SKM-1 (cell line): ENCODE measurements at regions not wholly inside any gene's neighbourhood (a gene's known extent, or its start where the extent isn't known, plus 50 kb on each side); places are given as distances from the start of the nearest gene placed in this dataset.

Experiments
- DNase-seq: peaks from one replicate; lab custom pipeline; 2025; ENCODE audit not compliant: unreplicated experiment; lab: John Stamatoyannopoulos, UW

DNA sequence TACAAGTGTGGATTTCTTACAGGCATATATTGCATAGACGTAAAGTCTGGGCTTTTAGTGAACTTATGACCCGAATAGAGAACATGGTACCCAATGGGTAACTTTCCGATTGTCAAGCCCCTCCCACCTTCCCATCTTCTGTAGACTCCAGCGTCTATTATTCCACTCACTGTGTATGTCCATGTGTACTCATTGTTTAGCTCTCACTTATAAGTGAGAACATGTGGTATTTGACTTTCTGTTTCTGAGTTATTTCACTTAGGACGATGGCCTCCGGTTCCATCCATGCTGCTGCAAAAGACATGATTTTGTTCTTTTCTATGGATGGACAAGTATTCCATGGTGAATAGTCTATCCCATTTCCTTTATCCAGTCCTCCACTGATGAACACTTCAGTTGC, 306.4 kb downstream of the CD83 start:
- no peak for DNase-seq

GRCh38 chr6:14425805-14426204, 308.2 kb downstream of the CD83 start:
- DNase-seq, result no peak

DNA sequence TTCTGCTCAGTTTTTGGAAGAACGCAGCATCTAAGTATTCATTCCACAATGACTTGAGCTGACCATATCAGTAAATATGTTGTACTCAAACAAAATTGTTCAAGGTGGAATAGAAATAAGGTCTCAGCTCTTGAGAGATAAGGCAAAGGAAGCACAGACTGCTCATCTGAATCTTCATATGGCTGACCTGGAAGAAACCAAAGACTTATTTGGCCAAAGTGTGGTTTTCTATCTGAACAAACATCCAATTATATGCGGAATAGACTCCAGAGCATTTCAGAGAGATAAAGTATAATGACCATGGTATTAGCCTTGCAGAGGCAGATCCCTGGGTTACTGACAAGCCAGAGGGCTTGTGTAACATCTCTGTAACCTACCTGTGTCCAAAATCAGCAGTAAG, 308.7 kb downstream of the CD83 start:
- no peak for DNase-seq

DNA sequence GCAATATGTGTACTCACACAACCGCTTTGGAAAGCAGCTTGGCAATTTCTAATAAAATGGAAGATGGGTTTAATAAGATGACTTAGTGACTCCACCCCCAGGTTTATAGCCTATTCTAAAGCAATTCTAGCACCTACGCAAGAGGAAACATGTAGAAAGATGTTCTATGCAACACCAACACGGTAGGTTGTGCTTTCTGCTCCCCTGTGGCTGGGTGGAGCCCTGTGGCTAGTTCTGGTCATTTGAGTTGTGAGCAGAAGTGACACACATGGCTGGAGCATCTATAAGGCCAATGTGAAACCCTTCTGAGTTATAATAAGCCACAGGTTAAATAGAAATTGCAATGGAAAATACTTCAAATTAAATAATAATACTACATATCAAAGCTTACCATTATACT, 310.7 kb downstream of the CD83 start:
- DNase-seq, result no peak

- DNase-seq, result no peak
Measured at GRCh38 chr6:14429396-14429795, 311.8 kb downstream of the CD83 start.

DNA sequence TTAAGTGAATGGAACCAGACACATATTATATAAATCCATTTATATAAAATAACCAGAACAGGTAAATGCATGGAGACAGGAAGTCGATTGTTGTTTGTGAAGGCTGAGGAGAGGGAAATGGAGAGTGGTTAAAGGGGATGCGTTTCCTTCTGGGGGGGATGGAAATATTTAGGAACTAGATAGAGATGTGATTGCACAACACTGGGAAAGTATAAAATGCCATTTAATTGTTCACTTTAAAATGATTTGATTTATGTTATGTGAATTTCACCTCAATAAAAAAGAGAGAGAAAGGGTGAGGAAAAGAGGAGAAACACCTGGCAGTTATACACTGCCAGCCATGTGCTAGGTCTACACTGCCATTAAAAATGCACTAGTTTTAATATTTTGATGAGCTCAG, 312.6 kb downstream of the CD83 start:
- no peak for DNase-seq

DNA sequence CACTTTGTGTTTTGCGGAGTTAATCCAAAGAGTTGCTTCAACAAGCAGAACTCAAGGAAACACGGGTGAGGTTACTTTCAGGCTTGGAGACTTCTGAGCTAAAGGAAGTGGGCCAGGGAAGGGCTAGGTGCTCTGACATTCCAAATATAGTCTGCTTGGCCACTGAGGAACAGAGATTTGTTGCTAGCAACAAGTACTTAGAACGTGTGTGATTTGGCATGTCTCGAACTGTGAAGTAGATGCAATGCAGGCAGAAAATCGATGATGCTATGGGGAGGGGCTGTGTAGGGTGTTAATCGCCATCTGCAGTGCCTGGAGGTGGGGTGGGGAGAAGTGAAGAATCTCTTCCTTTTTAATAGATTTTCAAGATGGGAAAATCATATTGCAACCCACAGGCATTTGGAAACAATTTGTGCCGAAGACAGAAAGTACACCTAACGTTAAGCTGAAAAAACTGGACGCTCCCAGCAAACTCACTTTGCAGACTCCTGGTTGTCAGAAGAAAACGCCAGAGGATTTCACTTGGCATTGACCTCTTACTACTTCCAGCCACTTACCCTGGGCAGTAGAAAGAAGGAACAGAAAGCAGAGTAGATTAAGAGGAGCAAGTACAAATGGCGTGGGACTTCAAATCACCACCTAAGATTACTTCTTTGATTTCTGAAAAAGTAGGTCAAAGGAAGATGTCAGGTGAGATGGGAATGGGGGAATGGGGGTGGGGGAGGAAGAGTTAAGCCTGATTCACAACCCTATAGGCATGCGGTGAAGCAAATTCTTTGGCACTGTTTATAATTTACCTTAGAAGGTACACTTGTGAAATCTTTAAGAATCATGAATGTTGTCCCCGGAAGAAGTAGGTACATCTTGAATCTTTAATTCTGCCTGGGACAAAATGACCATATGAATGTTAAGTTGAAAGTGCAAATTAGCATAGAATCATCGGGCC, 314.1 kb downstream of the CD83 start:
- DNase-seq, result no peak

- no peak for DNase-seq
Measured at GRCh38 chr6:14434916-14435690, 317.5 kb downstream of the CD83 start.

- DNase-seq, result no peak
Measured at GRCh38 chr6:14436592-14437132, 319.1 kb downstream of the CD83 start.

GRCh38 chr6:14439419-14439818, 321.8 kb downstream of the CD83 start:
- DNase-seq, result no peak

DNA sequence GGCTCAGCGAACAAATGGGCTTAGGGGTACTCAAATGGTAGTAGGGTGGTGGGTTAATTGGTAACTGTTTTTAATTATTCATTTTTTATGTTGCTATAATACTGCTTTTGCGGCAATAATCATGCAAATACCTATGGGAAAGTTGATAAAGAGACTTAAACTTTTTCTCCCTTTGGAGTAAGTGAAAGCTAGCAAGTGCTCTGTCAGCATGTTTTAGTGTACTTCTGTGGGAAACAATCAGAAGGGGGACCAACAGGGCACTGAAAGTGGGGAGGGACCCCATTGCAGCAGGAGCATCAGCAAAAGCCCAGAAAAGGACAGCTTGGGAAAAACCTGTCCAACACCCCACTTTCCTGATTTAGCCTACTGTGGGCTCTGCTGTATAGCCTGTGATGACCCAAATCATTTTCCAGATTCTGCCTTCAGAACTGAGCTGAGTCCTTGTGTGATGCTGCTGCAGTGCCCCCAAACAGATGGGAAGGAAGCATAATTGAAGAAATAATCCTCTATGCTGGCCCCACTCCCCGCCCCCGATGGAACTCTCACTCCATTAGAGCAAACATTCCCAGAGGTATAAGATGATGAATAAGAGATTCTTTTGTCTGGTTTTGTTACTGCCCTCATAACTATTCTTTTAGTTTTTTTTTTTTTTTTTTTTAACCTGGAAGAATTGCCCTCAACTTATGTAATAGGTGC, 322.8 kb downstream of the CD83 start:
- no peak for DNase-seq

DNA sequence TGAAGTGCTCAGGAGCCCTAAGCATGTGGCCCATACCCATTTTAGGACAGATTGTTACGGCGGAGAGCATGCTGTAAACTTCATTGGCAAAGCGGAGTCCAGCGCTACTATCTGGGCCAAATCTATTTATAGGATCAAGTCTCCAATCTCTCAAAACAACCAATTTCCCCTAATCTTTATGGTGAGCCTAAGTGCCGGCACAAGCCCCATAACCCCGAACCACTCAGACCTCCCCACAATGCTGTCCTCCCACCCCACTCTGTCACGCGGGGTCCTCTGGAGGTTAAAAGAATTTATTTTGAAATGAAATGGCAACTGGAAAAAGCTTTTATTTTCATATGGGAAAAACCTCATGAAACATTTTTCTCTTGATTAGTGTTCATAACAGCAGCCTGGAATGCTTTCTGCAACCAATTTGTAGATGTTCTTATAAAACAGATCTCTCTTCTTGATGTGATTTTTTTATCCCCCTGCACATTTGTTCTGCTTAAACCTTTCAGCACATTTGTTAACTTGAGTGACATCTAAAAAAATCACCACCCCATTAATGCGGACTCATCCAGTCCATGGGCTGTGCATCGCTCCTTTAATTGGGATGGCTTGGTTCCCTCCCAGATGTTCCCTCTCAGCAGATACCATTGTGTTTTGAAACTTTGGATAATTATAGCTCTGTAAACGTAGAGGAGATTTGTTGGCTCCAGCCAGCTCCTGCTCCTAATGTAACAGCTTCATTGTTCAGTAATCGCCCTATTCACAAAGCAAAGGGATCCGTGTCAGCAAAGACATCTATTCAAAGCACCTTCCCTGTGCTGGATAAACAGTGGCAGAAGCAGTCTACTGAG, 323.6 kb downstream of the CD83 start:
- DNase-seq, result no peak

DNA sequence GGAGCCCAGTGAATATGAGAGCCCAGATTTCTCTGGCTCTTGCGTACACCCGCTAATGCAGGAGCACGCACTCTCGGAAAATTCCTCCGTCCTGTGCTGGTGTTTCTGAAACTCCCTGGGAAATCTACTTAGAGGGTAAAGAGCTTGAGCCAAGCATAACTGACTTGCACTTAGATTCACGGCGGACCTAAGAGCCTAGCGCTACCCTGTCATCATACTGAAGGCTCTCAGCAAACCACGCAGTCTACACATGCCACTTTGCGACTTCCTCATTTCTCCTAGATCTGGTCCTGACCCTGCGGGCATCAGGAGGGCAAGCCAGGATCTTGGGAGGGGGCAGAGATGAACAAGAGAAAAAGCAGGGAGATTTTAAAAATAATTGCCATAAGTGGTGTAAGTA, 324.7 kb downstream of the CD83 start:
- DNase-seq, result no peak

DNA sequence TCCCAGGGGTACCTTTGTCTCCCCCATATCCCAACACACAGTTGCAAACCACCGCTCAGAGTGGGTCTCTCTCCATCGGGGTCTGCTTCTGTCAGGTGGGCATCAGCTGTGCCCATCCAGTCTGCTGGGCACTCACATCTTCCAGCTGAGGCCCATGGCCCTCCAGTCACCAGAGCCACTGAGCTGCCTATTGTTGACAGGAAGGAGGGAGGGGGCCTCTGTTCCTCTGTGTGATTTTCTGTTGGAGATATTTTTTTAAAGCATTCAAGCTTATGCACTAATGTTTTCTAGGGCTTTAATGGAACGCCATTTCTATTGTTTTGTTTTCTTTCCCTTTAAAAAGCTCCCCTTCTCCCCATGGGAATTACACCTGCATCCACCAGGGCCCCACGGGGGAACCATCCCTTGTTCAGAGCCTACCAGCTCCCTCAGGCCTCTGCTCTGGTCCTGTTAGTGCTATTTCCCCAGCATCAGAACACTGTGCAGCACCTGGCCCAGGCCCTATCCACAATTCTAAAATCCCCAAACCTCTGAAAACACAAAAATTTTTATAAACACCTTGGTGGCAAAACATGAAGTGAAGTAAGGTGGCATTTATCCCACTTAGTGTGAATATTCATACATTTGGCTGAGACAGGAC, 326.2 kb downstream of the CD83 start:
- no peak for DNase-seq

GRCh38 chr6:14444295-14444972, 326.9 kb downstream of the CD83 start:
- no peak for DNase-seq

DNA sequence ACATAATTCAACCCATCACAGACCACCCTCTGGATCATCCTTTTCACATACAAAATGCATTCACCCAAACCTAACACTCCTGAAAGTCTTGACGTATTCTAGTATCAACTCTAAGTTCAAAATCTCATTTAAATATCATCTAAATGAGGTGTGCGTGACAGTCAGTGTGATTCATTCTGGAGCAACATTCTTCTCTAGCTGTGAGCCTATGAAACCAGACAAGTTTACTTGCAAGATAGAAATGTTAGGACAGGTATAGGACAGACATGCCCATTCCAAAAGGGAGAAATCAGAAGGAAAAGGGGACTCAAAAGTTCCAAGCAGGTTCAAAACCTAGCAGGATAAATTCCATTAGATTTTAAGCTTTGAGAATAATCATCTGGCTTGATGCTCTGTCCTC, 329.7 kb downstream of the CD83 start:
- no peak for DNase-seq

- no peak for DNase-seq
Measured at GRCh38 chr6:14448246-14448645, 330.7 kb downstream of the CD83 start.

GRCh38 chr6:14450133-14450504, 332.5 kb downstream of the CD83 start:
- DNase-seq, result no peak

DNA sequence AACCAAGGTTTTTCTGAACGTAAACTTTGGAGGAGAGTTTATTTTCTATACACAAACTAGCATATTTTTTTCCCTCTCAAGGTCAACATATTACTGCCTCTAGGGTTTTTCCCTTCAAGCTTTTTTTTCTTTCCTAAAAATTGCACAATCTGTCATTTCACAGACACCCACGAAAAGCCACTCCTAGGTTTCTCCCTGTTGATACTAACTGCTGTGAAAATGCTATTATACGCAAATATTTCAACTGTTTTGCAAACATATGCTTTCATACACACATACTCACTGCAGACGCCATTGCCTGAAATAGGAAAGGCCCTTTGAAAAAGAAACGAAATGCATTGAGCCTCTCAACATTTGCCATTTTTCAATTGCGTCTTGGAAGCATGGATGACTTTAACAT, 333.0 kb downstream of the CD83 start:
- no peak for DNase-seq
